WI38 (cell line): ENCODE measurements at regions not wholly inside any gene's neighbourhood (a gene's known extent, or its start where the extent isn't known, plus 50 kb on each side); places are given as distances from the start of the nearest gene placed in this dataset.

Source experiments
- H3K4me3 ChIP-seq: 2 replicates; pipeline ENCODE4 v1.5.1; 2011; ENCODE audit warnings: low read depth, mild to moderate bottlenecking, control low read depth, low read length
- CTCF ChIP-seq: IDR thresholded peaks from 2 replicates; pipeline ENCODE4 v1.5.1; 2012; ENCODE audit warnings: low read depth, mild to moderate bottlenecking, control low read depth, low read length

- no peak for TF ChIP-seq CTCF
- H3K4me3 ChIP-seq: no peak overlapping the region
Measured at GRCh38 chr21:38691631-38692030, 114.1 kb upstream of the ETS2 start.

GRCh38 chr21:38696579-38696978 lies 109.2 kb upstream of the ETS2 start:
- no peak overlapping the region for H3K4me3 ChIP-seq

GRCh38 chr21:38699048-38699447 lies 106.7 kb upstream of the ETS2 start:
- peak; percentile 28; the same call in 1 of the 2 replicates for TF ChIP-seq CTCF
- no peak overlapping the region for H3K4me3 ChIP-seq

More at GRCh38 chr21:38696579-38696978, 109.2 kb upstream of the ETS2 start:
- TF ChIP-seq CTCF: no peak

GRCh38 chr21:38702196-38702595 lies 103.5 kb upstream of the ETS2 start:
- TF ChIP-seq CTCF: no peak
- H3K4me3 ChIP-seq: no peak overlapping the region

- H3K4me3 ChIP-seq: no peak overlapping the region
- TF ChIP-seq CTCF: no peak
Measured at GRCh38 chr21:38709876-38710275, 95.9 kb upstream of the ETS2 start.

GRCh38 chr21:38712071-38712470 lies 93.7 kb upstream of the ETS2 start:
- H3K4me3 ChIP-seq: no peak overlapping the region
- TF ChIP-seq CTCF: peak; percentile 29; the same call in 1 of the 2 replicates

- H3K4me3 ChIP-seq: no peak overlapping the region
- no peak for TF ChIP-seq CTCF
Measured at GRCh38 chr21:38712664-38713063, 93.1 kb upstream of the ETS2 start.
